HG02588 (cell line): ENCODE measurements at regions not wholly inside any gene's neighbourhood (a gene's known extent, or its start where the extent isn't known, plus 50 kb on each side); places are given as distances from the start of the nearest gene placed in this dataset.
A peak's percentile ranks its signal among the peaks of the same experiment; 100 is the strongest.
"Not testable (repeated sequence)": the region's sequence is repeated elsewhere in the genome, so short reads cannot be mapped to it uniquely, and the experiment has no call there.

Experiments used
- ATAC-seq: cut with Tn5 transposase; IDR thresholded peaks from one replicate; pipeline ENCODE4 v1.9.1; 2021; ENCODE audit warnings: mild to moderate bottlenecking, moderate library complexity; ENCODE audit not compliant: unreplicated experiment

DNA sequence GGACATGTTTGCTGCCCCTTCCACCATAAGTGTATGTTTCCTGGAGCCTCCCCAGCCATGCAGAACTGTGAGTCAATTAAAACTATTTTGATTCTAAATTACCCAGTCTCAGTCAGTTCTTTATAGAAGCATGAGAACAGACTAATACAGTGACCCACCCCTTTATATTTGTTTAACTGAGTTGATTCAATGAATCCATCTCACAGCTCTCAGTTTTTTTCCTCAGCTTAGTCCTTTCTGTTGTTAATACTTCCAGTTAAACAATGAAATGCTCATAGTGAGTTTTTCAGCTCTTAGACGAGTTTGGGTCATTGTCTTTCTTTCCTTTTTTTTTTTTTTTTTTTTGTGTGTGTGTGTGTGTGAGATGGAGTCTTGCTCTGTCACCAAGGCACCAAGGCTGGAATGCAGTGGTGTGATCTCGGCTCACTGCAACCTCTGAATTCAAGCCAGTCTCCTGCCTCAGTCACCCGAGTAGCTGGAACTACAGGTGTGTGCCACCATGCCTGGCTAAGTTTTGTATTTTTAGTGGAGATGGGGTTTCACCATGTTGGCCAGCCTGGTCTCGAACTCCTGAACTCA, 627.4 kb downstream of the SPATA31A7 start:
- ATAC-seq, result not testable (repeated sequence)

DNA sequence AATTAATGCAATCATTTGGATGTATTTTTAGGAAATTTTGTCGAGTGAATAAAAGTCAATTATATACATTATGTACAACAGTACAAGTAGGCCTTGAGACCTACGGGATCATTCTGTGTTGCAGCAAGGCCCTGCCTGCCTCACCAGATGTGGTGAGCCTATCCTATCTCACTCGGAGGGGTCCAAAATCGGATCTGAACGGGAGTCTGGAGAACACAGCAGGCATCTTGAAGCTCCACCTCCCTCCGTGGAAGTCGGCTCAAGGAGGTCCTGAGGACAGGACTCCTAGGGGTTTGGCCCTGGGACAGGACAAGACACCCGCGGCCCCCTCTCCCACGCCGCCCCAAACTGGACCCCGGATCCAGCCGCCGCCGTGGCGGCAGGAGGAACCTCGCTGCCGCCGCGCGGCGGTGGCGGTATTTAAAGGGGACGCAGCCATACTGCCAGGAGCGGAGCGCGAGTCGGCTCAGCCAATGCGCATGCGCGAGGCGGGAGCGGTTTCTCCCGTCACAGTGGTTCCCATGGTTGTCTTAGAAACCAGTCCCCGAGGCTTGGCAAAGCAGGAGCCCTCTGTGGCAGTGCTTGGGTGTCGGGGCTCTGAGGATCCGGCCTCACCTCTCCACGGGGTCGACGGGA, 663.9 kb downstream of the SPATA31A7 start:
- peak; percentile 87 for ATAC-seq

GRCh38 chr9:61854260-61854640, 664.4 kb downstream of the SPATA31A7 start:
- ATAC-seq, result not testable (repeated sequence)

- peak; percentile 62 for ATAC-seq
These were observed 666.4 kb downstream of the SPATA31A7 start for GRCh38 chr9:61856283-61856682.

- not testable (repeated sequence) for ATAC-seq
These were observed 667.1 kb downstream of the SPATA31A7 start for GRCh38 chr9:61856858-61857453.

- ATAC-seq, result peak; percentile 85
These were observed 668.0 kb downstream of the SPATA31A7 start for GRCh38 chr9:61857709-61858351.

DNA sequence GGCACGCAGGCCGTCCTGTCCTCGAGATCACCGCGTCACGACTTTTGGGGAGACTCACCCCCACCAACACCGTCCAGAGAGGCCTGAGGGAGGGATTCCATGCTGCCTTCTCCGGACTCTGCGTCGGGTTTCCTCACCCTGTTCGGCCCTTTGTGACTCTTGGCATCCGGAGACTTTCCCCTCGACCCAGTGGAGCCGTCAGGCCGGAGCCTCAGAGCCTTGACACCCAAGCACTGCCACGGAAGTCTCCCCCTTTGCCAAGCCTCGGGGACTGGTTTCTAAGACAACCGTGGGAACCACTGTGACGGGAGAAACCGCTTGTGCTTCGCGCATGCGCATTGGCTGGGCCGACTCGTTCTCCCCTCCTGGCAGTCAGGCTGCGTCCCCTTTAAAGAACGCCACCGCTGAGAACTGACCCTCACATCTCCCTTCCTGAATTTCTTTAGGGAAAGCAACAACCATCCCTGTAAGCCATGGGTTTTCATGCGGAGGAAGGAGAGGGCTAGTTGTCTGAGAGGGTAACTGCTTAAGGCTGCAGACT, 672.7 kb downstream of the SPATA31A7 start:
- ATAC-seq, result not testable (repeated sequence)

GRCh38 chr9:61864463-61864862, 674.6 kb downstream of the SPATA31A7 start:
- not testable (repeated sequence) for ATAC-seq

GRCh38 chr9:61868965-61869364, 679.1 kb downstream of the SPATA31A7 start:
- not testable (repeated sequence) for ATAC-seq

GRCh38 chr9:61872329-61872728, 682.5 kb downstream of the SPATA31A7 start:
- ATAC-seq, result not testable (repeated sequence)
